SK-N-MC (cell line): ENCODE measurements at regions not wholly inside any gene's neighbourhood (a gene's known extent, or its start where the extent isn't known, plus 50 kb on each side); places are given as distances from the start of the nearest gene placed in this dataset.

Experiments
- EZH2 ChIP-seq: fragments of 200-600 bp; sonication (generic); IDR thresholded peaks from one replicate; pipeline ENCODE4 v1.6.1; 2017; ENCODE audit warnings: antibody characterized with exemption
- POLR2AphosphoS5 ChIP-seq: IDR thresholded peaks from 2 replicates; pipeline ENCODE4 v1.6.1; 2012; ENCODE audit warnings: mild to moderate bottlenecking, low read depth, low read length, borderline replicate concordance

DNA sequence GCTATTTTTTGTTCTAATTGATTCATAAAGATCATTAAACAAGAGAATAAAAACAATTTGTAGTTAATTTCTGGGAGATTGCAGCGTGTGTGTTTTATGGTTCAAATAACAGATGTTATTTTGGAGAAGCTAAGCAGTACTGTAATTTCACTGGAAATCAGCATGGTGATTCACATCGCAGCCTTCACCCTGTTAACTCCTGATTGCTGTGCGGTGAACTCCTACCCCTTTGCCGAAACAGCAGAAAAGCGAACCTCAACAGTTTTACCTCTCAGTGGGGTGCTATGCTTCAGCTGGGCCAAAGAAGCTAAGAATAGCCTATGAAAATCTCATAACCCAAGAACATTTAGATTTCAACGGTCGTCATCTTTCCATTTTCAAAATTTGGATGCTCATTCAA, 441.5 kb upstream of the RARB start:
- no peak for TF ChIP-seq EZH2
- no peak for TF ChIP-seq POLR2AphosphoS5
